KMS-11 (cell line): ENCODE measurements at regions not wholly inside any gene's neighbourhood (a gene's known extent, or its start where the extent isn't known, plus 50 kb on each side); places are given as distances from the start of the nearest gene placed in this dataset.

Experiments used
- H2AFZ ChIP-seq: fragments of 200-600 bp; sonication (generic); 2 replicates; pipeline ENCODE4 v1.6.1; 2016; ENCODE audit warnings: antibody characterized with exemption, mixed run types, low read depth
- H3K27ac ChIP-seq: fragments of 200-600 bp; sonication (generic); 2 replicates; pipeline ENCODE4 v1.6.1; 2016; ENCODE audit warnings: mild to moderate bottlenecking, mixed run types
- H3K27me3 ChIP-seq: fragments of 200-600 bp; sonication (generic); 2 replicates; pipeline ENCODE4 v1.6.1; 2017; ENCODE audit warnings: mild to moderate bottlenecking, low read depth, mixed run types, moderate library complexity; ENCODE audit not compliant: insufficient read depth
- H3K36me3 ChIP-seq: fragments of 200-600 bp; sonication (generic); 2 replicates; pipeline ENCODE4 v1.6.1; 2017; ENCODE audit warnings: mild to moderate bottlenecking, mixed run types; ENCODE audit not compliant: insufficient read depth
- H3K4me1 ChIP-seq: fragments of 200-600 bp; sonication (generic); 2 replicates; pipeline ENCODE4 v1.6.1; 2016; ENCODE audit warnings: mild to moderate bottlenecking, low read depth, mixed run types; ENCODE audit not compliant: poor library complexity, severe bottlenecking
- H3K4me2 ChIP-seq: fragments of 200-600 bp; sonication (generic); 2 replicates; pipeline ENCODE4 v1.7.0; 2016; ENCODE audit warnings: mild to moderate bottlenecking, mixed run types
- H3K4me3 ChIP-seq: fragments of 200-600 bp; sonication (generic); IDR thresholded peaks from 2 replicates; pipeline ENCODE4 v1.6.1; 2017; ENCODE audit warnings: low read depth, low read length, mixed read lengths; ENCODE audit not compliant: insufficient read depth
- H3K79me2 ChIP-seq: fragments of 200-600 bp; sonication (generic); 2 replicates; pipeline ENCODE4 v1.6.1; 2016; ENCODE audit warnings: low read depth, mixed run types; ENCODE audit not compliant: insufficient read depth
- H3K9ac ChIP-seq: fragments of 200-600 bp; sonication (generic); 2 replicates; pipeline ENCODE4 v1.6.1; 2016; ENCODE audit warnings: mild to moderate bottlenecking, mixed run types
- H4K20me1 ChIP-seq: fragments of 200-600 bp; sonication (generic); 2 replicates; pipeline ENCODE4 v1.6.1; 2016; ENCODE audit warnings: mild to moderate bottlenecking, mixed run types; ENCODE audit not compliant: insufficient read depth
- TF ChIP-seq, protein P1 (sequence below): fragments of 200-600 bp; sonication (generic); conservative IDR thresholded peaks from 2 replicates; pipeline ENCODE4 v1.6.1; 2017; ENCODE audit warnings: low read depth, mild to moderate bottlenecking, antibody characterized with exemption, low read length, moderate library complexity, mixed read lengths

DNA sequence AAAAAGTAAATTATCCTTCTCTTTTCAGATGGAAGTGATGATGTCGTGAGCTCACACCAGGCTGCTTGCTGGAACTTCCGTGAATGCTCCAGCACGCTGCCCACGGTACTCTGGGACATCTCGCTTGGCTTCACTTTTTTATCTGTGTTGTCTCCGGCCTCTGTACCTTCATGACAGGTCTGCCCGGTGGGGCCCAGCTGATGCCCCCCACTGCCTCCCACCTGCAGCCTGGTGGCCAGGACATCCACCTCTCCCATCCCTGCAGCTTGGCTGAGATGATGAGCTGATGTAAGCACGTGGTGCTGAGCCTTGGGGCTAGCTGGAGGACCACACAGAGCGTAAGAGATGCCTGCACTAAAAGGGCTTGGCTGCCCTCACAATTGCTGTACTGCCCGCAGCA is 59.0 kb upstream of the HELT start:
- Histone ChIP-seq H3K4me1 (no peaks in the 10 kb centered on the region), H3K4me2 (no peak overlapping the region), H3K27ac (no peak overlapping the region), H3K36me3 (no peaks in the 10 kb centered on the region), H3K79me2 (no peaks in the 10 kb centered on the region), H3K27me3 (no peaks in the 10 kb centered on the region), H2AFZ (no peak overlapping the region), H3K4me3 (no peak overlapping the region), H3K9ac (no peak overlapping the region), H4K20me1 (no peaks in the 10 kb centered on the region)
- TF ChIP-seq, protein P1, sequence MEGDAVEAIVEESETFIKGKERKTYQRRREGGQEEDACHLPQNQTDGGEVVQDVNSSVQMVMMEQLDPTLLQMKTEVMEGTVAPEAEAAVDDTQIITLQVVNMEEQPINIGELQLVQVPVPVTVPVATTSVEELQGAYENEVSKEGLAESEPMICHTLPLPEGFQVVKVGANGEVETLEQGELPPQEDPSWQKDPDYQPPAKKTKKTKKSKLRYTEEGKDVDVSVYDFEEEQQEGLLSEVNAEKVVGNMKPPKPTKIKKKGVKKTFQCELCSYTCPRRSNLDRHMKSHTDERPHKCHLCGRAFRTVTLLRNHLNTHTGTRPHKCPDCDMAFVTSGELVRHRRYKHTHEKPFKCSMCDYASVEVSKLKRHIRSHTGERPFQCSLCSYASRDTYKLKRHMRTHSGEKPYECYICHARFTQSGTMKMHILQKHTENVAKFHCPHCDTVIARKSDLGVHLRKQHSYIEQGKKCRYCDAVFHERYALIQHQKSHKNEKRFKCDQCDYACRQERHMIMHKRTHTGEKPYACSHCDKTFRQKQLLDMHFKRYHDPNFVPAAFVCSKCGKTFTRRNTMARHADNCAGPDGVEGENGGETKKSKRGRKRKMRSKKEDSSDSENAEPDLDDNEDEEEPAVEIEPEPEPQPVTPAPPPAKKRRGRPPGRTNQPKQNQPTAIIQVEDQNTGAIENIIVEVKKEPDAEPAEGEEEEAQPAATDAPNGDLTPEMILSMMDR = no peak

DNA sequence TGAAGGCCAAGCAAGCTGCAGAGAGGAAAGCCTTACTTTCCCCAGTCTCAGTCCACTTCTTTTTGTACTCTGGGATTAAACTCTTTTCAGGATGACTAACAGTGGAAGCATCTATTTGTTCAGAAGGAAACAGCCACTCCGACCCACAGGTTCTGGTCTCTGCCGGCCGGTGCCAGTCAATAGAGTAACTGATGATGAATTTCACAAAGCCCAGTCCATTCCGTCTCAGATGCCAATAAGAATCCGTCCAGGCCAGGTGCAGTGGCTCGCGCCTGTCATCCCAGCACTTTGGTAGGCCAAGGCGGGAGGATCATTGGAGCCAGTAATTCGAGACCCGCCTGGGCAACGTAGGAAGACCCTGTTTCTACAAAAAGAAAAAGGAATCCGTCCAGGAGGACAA is 58.5 kb upstream of the HELT start:
- no peaks in the 10 kb centered on the region for H3K79me2 ChIP-seq
- TF ChIP-seq, protein P1 = no peak
- H2AFZ ChIP-seq = no peak overlapping the region
- no peak overlapping the region for H3K9ac ChIP-seq
- no peaks in the 10 kb centered on the region for H3K4me1 ChIP-seq
- no peaks in the 10 kb centered on the region for H3K27me3 ChIP-seq
- no peak overlapping the region for H3K27ac ChIP-seq
- H4K20me1 ChIP-seq = no peaks in the 10 kb centered on the region
- no peak overlapping the region for H3K4me3 ChIP-seq
- H3K36me3 ChIP-seq = no peaks in the 10 kb centered on the region
- no peak overlapping the region for H3K4me2 ChIP-seq

DNA sequence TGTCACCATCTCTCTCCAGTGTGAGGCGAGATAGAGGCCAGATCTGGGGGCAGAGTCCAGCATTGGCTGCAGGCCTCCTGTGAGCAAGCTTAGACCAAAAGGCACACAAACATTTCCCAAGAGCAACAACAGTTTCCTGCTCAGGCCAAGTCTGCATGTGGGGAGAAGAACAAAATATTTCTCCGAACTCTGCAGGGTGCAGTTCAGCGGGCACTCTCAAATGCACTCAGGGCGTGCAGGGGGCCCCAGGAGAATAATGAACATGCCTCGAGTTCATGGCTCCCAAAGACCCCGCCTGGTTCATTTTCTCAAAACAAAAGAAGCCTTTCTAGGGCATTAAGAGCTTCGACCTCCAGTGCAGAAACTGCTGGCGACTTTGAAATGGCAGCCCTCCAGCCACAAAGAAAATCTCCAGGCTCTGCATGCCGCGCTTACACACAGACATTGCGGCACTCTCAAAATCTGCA is 57.8 kb upstream of the HELT start:
- no peak overlapping the region for H2AFZ ChIP-seq
- H3K4me1 ChIP-seq = no peaks in the 10 kb centered on the region
- no peaks in the 10 kb centered on the region for H3K36me3 ChIP-seq
- H4K20me1 ChIP-seq = no peaks in the 10 kb centered on the region
- no peak overlapping the region for H3K4me3 ChIP-seq
- no peak overlapping the region for H3K4me2 ChIP-seq
- H3K27ac ChIP-seq = no peak overlapping the region
- no peaks in the 10 kb centered on the region for H3K27me3 ChIP-seq
- H3K79me2 ChIP-seq = no peaks in the 10 kb centered on the region
- TF ChIP-seq, protein P1 = no peak
- no peak overlapping the region for H3K9ac ChIP-seq

DNA sequence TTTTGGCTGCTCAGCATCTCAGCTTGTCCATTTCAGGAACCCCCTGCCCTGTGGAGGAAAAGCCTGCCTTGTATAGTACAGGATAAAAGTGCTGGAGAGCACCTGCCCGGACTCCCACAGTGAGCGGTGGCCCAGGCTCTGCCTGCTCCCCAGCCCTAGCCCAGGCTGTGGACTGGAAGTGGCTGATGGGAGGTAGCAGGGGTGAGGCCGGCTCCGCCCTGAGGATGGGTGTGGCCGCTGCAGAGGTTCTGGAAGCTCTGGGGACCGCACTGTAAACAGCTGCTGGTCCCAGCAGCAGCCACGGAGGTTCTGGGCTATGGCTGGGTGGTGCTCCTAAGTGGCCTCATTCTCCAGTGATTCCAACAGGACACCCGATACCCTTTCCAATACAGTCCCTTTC is 56.6 kb upstream of the HELT start:
- H3K36me3 ChIP-seq = no peaks in the 10 kb centered on the region
- H3K4me1 ChIP-seq = no peaks in the 10 kb centered on the region
- H2AFZ ChIP-seq = no peak overlapping the region
- H3K4me3 ChIP-seq = no peak overlapping the region
- H3K9ac ChIP-seq = no peak overlapping the region
- no peak overlapping the region for H3K4me2 ChIP-seq
- no peaks in the 10 kb centered on the region for H3K79me2 ChIP-seq
- H3K27ac ChIP-seq = no peak overlapping the region
- TF ChIP-seq, protein P1 = no peak
- H3K27me3 ChIP-seq = no peaks in the 10 kb centered on the region
- H4K20me1 ChIP-seq = no peaks in the 10 kb centered on the region
